ENCODE measurements at regions not wholly inside any gene's neighbourhood (a gene's known extent, or its start where the extent isn't known, plus 50 kb on each side); places are given as distances from the start of the nearest gene placed in this dataset.

DNA sequence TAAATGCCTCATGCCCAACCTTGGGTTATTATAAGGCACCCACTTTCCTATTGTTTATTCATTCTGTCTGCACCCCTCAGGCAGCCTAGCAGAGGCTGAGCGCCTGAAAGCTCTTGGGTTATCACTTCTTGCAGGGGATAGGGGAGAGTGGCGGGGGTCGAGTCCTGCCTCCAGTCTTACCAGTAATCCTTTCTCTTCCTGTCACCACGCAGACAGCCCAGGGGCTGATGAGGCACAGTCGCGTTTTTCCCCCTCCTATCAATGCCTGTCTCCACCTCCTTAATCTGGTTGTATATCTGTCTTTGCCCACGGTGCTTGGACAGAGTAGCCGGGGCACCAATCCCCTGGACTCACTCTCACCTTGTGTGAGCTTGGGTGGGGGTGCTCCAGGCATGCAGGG, 733.1 kb downstream of the MATN1 start:
- H3K27ac Mint-ChIP-seq = no peak overlapping the region
- DNase-seq (ENCODE audit: low spot score, unreplicated experiment) = no peak
- peaks cover 14% of the 10 kb centered on the region for H3K9me3 Mint-ChIP-seq (ENCODE audit: low read depth)
- H3K4me3 Mint-ChIP-seq (ENCODE audit: low read depth) = no peak overlapping the region
- peaks cover 7% of the 10 kb centered on the region for H3K4me1 Mint-ChIP-seq (ENCODE audit: low read depth)
- peaks cover 5% of the 10 kb centered on the region for H3K27me3 Mint-ChIP-seq
- peaks cover 3% of the 10 kb centered on the region for H3K36me3 Mint-ChIP-seq (ENCODE audit: insufficient read depth)
- TF ChIP-seq, protein P1, sequence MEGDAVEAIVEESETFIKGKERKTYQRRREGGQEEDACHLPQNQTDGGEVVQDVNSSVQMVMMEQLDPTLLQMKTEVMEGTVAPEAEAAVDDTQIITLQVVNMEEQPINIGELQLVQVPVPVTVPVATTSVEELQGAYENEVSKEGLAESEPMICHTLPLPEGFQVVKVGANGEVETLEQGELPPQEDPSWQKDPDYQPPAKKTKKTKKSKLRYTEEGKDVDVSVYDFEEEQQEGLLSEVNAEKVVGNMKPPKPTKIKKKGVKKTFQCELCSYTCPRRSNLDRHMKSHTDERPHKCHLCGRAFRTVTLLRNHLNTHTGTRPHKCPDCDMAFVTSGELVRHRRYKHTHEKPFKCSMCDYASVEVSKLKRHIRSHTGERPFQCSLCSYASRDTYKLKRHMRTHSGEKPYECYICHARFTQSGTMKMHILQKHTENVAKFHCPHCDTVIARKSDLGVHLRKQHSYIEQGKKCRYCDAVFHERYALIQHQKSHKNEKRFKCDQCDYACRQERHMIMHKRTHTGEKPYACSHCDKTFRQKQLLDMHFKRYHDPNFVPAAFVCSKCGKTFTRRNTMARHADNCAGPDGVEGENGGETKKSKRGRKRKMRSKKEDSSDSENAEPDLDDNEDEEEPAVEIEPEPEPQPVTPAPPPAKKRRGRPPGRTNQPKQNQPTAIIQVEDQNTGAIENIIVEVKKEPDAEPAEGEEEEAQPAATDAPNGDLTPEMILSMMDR (IDR thresholded peaks at IDR 0.05; ENCODE audit: unreplicated experiment) = no peak

- TF ChIP-seq, protein P1 (IDR thresholded peaks at IDR 0.05; ENCODE audit: unreplicated experiment) = no peak
- H3K4me1 Mint-ChIP-seq (ENCODE audit: low read depth) = peaks cover 23% of the 10 kb centered on the region
- H3K27me3 Mint-ChIP-seq = peaks cover 3% of the 10 kb centered on the region
- no peaks in the 10 kb centered on the region for H3K36me3 Mint-ChIP-seq (ENCODE audit: insufficient read depth)
- no peak for DNase-seq (ENCODE audit: low spot score, unreplicated experiment)
- H3K9me3 Mint-ChIP-seq (ENCODE audit: low read depth) = no peaks in the 10 kb centered on the region
- no peak overlapping the region for H3K27ac Mint-ChIP-seq
- no peak overlapping the region for H3K4me3 Mint-ChIP-seq (ENCODE audit: low read depth)
These were observed 736.4 kb downstream of the MATN1 start for GRCh38 chr1:29986986-29987385.

DNA sequence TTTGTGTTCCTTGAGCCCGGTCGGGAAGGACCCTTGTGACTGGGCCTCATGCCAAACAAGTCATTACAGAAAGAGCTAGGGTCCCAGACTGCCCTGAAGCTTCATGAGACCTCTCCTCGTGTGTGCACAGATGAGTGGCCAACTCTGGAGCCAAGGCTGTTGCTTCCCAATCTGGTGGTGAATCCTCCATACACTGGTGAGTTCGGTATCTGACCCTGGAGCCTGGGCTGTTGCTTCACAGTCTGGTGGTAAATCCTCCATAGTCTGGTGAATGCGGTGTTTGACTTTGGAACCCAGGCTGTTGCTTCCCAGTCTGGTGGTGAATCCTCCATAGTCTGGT, 737.8 kb downstream of the MATN1 start:
- Mint-ChIP-seq H3K27ac (no peak overlapping the region), H3K36me3 (ENCODE audit: insufficient read depth) (no peaks in the 10 kb centered on the region), H3K9me3 (ENCODE audit: low read depth) (no peaks in the 10 kb centered on the region), H3K27me3 (no peaks in the 10 kb centered on the region), H3K4me1 (ENCODE audit: low read depth) (peaks cover 23% of the 10 kb centered on the region), H3K4me3 (ENCODE audit: low read depth) (no peak overlapping the region)
- TF ChIP-seq, protein P1 (IDR thresholded peaks at IDR 0.05; ENCODE audit: unreplicated experiment) = no peak
- no peak for DNase-seq (ENCODE audit: low spot score, unreplicated experiment)

DNA sequence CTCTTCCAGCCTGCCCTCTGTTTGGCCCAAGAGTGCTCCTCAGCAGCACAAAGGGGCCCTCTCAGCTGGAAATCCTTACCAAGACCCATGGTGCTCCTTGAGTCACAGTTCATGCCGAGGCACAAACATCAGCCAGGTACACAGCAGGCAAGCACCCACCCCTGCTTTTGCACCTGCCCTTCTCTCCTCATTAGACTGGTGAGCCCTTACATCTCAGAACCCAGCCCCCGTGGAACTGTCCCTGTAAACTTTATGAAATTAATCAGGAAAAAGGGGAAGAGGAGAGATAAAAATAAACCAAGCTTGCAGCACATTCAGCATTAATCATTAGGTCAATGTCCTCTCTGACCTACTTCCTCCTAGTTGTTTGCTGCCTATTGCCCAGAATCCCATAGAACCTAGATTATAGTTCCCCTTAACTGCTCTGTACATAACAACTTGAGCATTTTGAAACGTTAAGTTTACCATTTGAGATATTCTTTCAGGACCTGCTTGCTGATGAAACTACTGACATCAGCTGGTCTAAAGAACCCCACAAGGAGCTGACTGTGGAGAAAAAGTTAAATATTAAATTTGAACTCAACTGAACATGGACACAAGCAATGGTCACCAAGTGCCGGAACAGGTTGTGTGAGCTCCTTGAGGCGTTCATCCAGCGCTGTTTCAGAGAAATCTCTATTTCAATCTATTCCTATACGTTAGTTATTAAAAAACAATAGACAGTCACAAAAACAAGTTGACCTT, 738.4 kb downstream of the MATN1 start:
- H3K27ac Mint-ChIP-seq = peak overlapping the region; percentile 62
- peaks cover 23% of the 10 kb centered on the region for H3K4me1 Mint-ChIP-seq (ENCODE audit: low read depth)
- H3K9me3 Mint-ChIP-seq (ENCODE audit: low read depth) = no peaks in the 10 kb centered on the region
- H3K27me3 Mint-ChIP-seq = no peaks in the 10 kb centered on the region
- H3K36me3 Mint-ChIP-seq (ENCODE audit: insufficient read depth) = no peaks in the 10 kb centered on the region
- no peak overlapping the region for H3K4me3 Mint-ChIP-seq (ENCODE audit: low read depth)
- TF ChIP-seq, protein P1 (IDR thresholded peaks at IDR 0.05; ENCODE audit: unreplicated experiment) = no peak
- no peak for DNase-seq (ENCODE audit: low spot score, unreplicated experiment)

DNA sequence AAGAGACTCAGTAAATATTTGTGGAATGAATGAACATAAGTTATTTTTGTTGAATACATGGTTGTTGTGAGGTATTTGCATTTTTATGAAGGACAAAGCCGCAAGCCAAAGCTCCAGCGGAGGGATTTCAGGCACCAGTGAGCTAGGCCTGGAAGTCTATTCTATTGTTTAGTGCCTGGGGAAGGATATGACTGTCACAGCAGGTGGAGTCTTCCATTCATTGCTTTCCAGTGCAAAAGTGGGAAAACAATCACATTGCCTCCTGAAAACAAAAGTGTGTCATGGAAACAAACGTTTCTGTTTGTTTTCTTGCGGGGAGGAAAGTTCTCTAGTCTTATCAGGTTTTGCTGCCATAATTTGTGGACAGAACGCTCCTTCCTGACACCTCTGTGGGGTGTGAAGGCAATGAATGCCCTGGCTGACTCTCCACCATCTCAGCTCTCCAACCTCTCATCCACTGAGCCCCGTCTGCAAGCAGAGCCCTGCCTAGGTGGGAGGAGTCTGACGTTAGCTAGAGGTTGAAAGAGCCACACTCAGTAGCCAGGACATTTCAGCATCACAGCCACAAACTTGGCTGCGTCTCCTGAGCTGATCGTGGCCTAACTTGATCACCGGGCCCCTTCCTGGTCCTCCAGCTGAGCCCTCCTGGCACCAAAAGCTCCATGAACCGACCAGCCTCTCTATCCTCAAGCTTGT, 739.1 kb downstream of the MATN1 start:
- Mint-ChIP-seq H3K27me3 (no peaks in the 10 kb centered on the region), H3K36me3 (ENCODE audit: insufficient read depth) (no peaks in the 10 kb centered on the region), H3K4me3 (ENCODE audit: low read depth) (no peak overlapping the region), H3K4me1 (ENCODE audit: low read depth) (peaks cover 23% of the 10 kb centered on the region), H3K9me3 (ENCODE audit: low read depth) (no peaks in the 10 kb centered on the region), H3K27ac (peak overlapping the region; percentile 62)
- TF ChIP-seq, protein P1 (IDR thresholded peaks at IDR 0.05; ENCODE audit: unreplicated experiment) = no peak
- no peak for DNase-seq (ENCODE audit: low spot score, unreplicated experiment)

Data from progenitor cell of endocrine pancreas (in vitro differentiated cells).